Body of pancreas (tissue), 4 donors: ENCODE measurements at regions not wholly inside any gene's neighbourhood (a gene's known extent, or its start where the extent isn't known, plus 50 kb on each side); places are given as distances from the start of the nearest gene placed in this dataset.

Experiments used
- ATAC-seq: fragments of 150-250 bp; one replicate; pipeline ENCODE4 v1.9.1; 2016
- DNase-seq, 4 donors: peaks; one replicate each; pipeline ENCODE4 v3.0.0-alpha.2; 2019
- H3K27ac ChIP-seq, 4 donors: fragments of 200-600 bp; sonication (generic); 1 replicate in 3 of 4; 2 replicates in 1 of 4; pipeline versions ENCODE4 v1.5.1 to v1.6.1; 2016 to 2019; ENCODE audit warnings: mild to moderate bottlenecking in 1 of 4, mixed read lengths in 1 of 4, moderate library complexity in 1 of 4
- H3K27me3 ChIP-seq, 2 donors: fragments of 200-600 bp; sonication (generic); one replicate each; pipeline ENCODE4 v1.6.0; 2016; ENCODE audit warnings: mild to moderate bottlenecking in 1 of 2
- H3K36me3 ChIP-seq, 2 donors: fragments of 200-600 bp; sonication (generic); replicated peaks in 1 of 2; 2 replicates each; pipeline ENCODE4 v1.5.1; 2016; ENCODE audit warnings: low read depth in 2 of 2; ENCODE audit not compliant: insufficient read depth in 1 of 2
- H3K4me1 ChIP-seq: fragments of 200-600 bp; sonication (generic); one replicate; pipeline ENCODE4 v1.6.0; 2016
- H3K4me3 ChIP-seq, 2 donors: fragments of 200-600 bp; sonication (generic); 1 replicate in 1 of 2; 2 replicates in 1 of 2; pipeline ENCODE4 v1.5.1; 2016 to 2019
- H3K9me3 ChIP-seq, 3 donors: fragments of 200-600 bp; sonication (generic); 1 replicate in 2 of 3; 2 replicates in 1 of 3; pipeline ENCODE4 v1.5.1; 2016
- POLR2A ChIP-seq, 3 donors: fragments of 450-650 bp; IDR thresholded peaks; one replicate each; pipeline ENCODE4 v1.6.1; 2016; ENCODE audit warnings: antibody characterized with exemption in 3 of 3, mild to moderate bottlenecking in 2 of 3
- WGBS, 2 donors: methylation state at CpG; one replicate each; pipeline ENCODE4 v1.1.5; 2017; 5-methylcytosine and 5-hydroxymethylcytosine counted together
- intact Hi-C: fragments of 100-400 bp; cut with DNase I; formaldehyde crosslinking; loops from one replicate; pipeline ENCODE4 v1.15.1; 2023
- TF ChIP-seq, protein P1 (sequence below), 7 experiments: fragments of 450-650 bp in 4 of 7; fragments of 200-600 bp in 3 of 7; sonication (generic) in 3 of 7; IDR thresholded peaks; one replicate each; pipeline ENCODE4 v1.5.1; 2016 to 2019; ENCODE audit warnings: antibody characterized with exemption in 7 of 7

- 95 to 98% methylated on average over 10 of the region's 10 CpGs for WGBS, 2 donors
- H3K27ac ChIP-seq = no peak overlapping the region
- H3K36me3 ChIP-seq = peaks cover 0 to 5% of the 10 kb centered on the region in 2 donors
- H3K4me1 ChIP-seq = no peaks in the 10 kb centered on the region
- no peak overlapping the region for H3K4me3 ChIP-seq
- ATAC-seq = no peak
- intact Hi-C loops = no loop called here
- TF ChIP-seq, protein P1, sequence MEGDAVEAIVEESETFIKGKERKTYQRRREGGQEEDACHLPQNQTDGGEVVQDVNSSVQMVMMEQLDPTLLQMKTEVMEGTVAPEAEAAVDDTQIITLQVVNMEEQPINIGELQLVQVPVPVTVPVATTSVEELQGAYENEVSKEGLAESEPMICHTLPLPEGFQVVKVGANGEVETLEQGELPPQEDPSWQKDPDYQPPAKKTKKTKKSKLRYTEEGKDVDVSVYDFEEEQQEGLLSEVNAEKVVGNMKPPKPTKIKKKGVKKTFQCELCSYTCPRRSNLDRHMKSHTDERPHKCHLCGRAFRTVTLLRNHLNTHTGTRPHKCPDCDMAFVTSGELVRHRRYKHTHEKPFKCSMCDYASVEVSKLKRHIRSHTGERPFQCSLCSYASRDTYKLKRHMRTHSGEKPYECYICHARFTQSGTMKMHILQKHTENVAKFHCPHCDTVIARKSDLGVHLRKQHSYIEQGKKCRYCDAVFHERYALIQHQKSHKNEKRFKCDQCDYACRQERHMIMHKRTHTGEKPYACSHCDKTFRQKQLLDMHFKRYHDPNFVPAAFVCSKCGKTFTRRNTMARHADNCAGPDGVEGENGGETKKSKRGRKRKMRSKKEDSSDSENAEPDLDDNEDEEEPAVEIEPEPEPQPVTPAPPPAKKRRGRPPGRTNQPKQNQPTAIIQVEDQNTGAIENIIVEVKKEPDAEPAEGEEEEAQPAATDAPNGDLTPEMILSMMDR (IDR thresholded peaks at IDR 0.05) = no peak
- TF ChIP-seq POLR2A (IDR thresholded peaks at IDR 0.05) = no peak
- no peaks in the 10 kb centered on the region for H3K9me3 ChIP-seq
- no peak for DNase-seq
- H3K27me3 ChIP-seq = no peaks in the 10 kb centered on the region
These were observed 82.3 kb downstream of the KATNIP start for GRCh38 chr16:27632216-27632615.

DNA sequence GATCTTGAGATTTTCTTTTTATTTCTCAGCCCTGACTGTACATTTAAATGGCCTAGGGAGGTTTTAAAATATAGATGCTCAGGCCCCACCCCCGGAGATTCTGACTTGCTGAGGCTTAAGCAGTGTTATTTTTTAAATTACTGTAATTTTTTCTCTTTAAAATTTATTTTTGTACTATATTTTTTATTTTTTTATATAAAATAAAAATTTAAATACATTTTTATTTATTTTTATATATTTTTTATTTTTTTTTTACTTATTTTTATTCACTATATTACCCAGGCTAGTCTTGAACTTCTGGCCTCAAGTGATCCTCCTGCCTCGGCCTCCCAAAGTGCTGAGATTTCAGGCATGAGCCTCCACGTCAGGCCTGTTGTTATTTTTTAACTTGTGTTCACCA is 83.3 kb downstream of the KATNIP start:
- Histone ChIP-seq H3K4me3 (no peak overlapping the region), H3K27ac (no peak overlapping the region), H3K4me1 (no peaks in the 10 kb centered on the region), H3K27me3 (no peaks in the 10 kb centered on the region), H3K9me3 (no peaks in the 10 kb centered on the region), H3K36me3 (peaks cover 0 to 5% of the 10 kb centered on the region in 2 donors)
- 89 to 94% methylated on average over 3 of the region's 3 CpGs for WGBS, 2 donors
- intact Hi-C loops = no loop called here
- ATAC-seq (no peak), DNase-seq (no peak)
- TF ChIP-seq, protein P1 (IDR thresholded peaks at IDR 0.05) = no peak
- no peak for TF ChIP-seq POLR2A (IDR thresholded peaks at IDR 0.05)

GRCh38 chr16:27633721-27634120 is 83.8 kb downstream of the KATNIP start:
- TF ChIP-seq, protein P1 (IDR thresholded peaks at IDR 0.05) = no peak
- TF ChIP-seq POLR2A (IDR thresholded peaks at IDR 0.05) = no peak
- no peak overlapping the region for H3K27ac ChIP-seq
- H3K9me3 ChIP-seq = no peaks in the 10 kb centered on the region
- intact Hi-C loops = no loop called here
- ATAC-seq (no peak), DNase-seq (no peak)
- H3K4me3 ChIP-seq = no peak overlapping the region
- peaks cover 0 to 5% of the 10 kb centered on the region in 2 donors for H3K36me3 ChIP-seq
- H3K4me1 ChIP-seq = no peaks in the 10 kb centered on the region
- no peaks in the 10 kb centered on the region for H3K27me3 ChIP-seq

DNA sequence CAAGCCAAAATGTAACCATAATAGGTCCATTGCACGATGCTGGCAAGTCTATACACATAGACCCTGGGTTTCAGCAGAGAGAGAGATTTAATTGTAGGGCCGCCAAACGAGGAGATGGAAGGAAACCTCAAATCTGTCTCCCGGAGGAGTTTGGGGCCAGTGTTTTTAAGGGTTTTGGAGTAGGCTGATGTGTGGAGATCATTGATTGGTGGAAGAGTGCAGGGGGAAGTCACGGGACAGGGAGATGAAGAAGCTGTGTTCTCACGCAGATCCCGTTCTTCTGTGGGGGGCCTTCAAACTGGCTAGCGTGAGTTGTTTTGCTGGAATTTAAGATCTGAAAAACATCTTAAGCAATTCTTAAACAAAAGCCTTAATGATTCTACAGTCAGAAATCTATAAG is 84.8 kb downstream of the KATNIP start:
- Histone ChIP-seq H3K4me1 (no peaks in the 10 kb centered on the region), H3K27me3 (no peaks in the 10 kb centered on the region), H3K27ac (no peak overlapping the region), H3K9me3 (no peaks in the 10 kb centered on the region), H3K36me3 (peaks cover 0 to 5% of the 10 kb centered on the region in 2 donors), H3K4me3 (no peak overlapping the region)
- ATAC-seq = no peak
- TF ChIP-seq, protein P1 (IDR thresholded peaks at IDR 0.05) = no peak
- TF ChIP-seq POLR2A (IDR thresholded peaks at IDR 0.05) = no peak
- intact Hi-C loops = no loop called here
- 88 to 91% methylated on average over 8 of the region's 8 CpGs for WGBS, 2 donors
- DNase-seq = no peak

- ATAC-seq (no peak), DNase-seq (no peak)
- Histone ChIP-seq H3K9me3 (no peaks in the 10 kb centered on the region), H3K4me3 (no peak overlapping the region), H3K27me3 (no peaks in the 10 kb centered on the region), H3K27ac (no peak overlapping the region), H3K4me1 (no peaks in the 10 kb centered on the region), H3K36me3 (peaks cover 0 to 5% of the 10 kb centered on the region in 2 donors)
- 70 to 86% methylated on average over 3 to 7 of the region's 7 CpGs for WGBS, 2 donors
- intact Hi-C loops = no loop called here
- TF ChIP-seq, protein P1 (IDR thresholded peaks at IDR 0.05) = no peak
- no peak for TF ChIP-seq POLR2A (IDR thresholded peaks at IDR 0.05)
These were observed 86.7 kb downstream of the KATNIP start for GRCh38 chr16:27636453-27637240.
